ENCODE measurements at regions not wholly inside any gene's neighbourhood (a gene's known extent, or its start where the extent isn't known, plus 50 kb on each side); places are given as distances from the start of the nearest gene placed in this dataset.

- TF ChIP-seq CBX3 (IDR thresholded peaks at IDR 0.05; ENCODE audit: low read depth) (no peak), SRF (IDR thresholded peaks at IDR 0.05; ENCODE audit: low read depth) (no peak), TCF7L2 (IDR thresholded peaks at IDR 0.05; ENCODE audit: borderline replicate concordance, extremely low read depth, insufficient read depth, insufficient read length) (no peak), SP1 (IDR thresholded peaks at IDR 0.05; ENCODE audit: low read depth) (no peak)
- TF ChIP-seq, protein P1, sequence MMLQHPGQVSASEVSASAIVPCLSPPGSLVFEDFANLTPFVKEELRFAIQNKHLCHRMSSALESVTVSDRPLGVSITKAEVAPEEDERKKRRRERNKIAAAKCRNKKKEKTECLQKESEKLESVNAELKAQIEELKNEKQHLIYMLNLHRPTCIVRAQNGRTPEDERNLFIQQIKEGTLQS (IDR thresholded peaks at IDR 0.05), result no peak
Observed at GRCh38 chr5:2106721-2107120, 224.0 kb upstream of the IRX4 start (continued).

DNA sequence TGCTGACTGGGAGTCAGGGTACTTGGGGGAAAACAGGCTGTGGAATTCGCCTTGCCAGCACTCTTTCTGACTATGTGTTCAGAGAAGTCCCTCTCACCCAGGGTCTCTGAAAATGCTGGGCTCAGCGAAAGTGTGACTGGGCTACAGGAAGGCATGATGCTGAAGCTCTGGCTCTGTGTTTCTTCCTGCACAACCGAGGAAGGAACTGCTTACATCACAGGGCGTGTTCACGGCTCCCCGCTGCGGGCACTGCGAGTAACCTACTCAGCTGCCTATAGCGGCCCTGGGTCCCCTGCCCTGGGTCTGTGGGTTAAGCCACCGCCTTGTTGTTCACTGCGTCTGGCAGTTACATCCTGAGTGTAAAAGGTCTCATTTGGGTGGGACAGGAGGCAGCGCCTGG lies 222.4 kb upstream of the IRX4 start:
- no peak overlapping the region for H3K4me2 ChIP-seq (ENCODE audit: low read length)
- no peak overlapping the region for H2AFZ ChIP-seq (ENCODE audit: low read depth, low read length, poor library complexity, severe bottlenecking)
- TF ChIP-seq SIN3A (IDR thresholded peaks at IDR 0.05; ENCODE audit: low read depth), result no peak
- TF ChIP-seq ZNF274 (IDR thresholded peaks at IDR 0.05; ENCODE audit: low read depth, low read length), result no peak
- no peak for TF ChIP-seq CEBPB (IDR thresholded peaks at IDR 0.05; ENCODE audit: low read depth)
- TF ChIP-seq EZH2 (IDR thresholded peaks at IDR 0.05), result no peak
- TF ChIP-seq TCF7L2 (IDR thresholded peaks at IDR 0.05; ENCODE audit: borderline replicate concordance, extremely low read depth, insufficient read depth, insufficient read length), result no peak
- no peak for TF ChIP-seq MAX (IDR thresholded peaks at IDR 0.05)
- TF ChIP-seq JUND (IDR thresholded peaks at IDR 0.05), result no peak
- TF ChIP-seq ELF1 (IDR thresholded peaks at IDR 0.05; ENCODE audit: borderline replicate concordance, low read depth), result no peak
- TF ChIP-seq, protein P1 (IDR thresholded peaks at IDR 0.05), result no peak
- TF ChIP-seq POLR2A (IDR thresholded peaks at IDR 0.05; ENCODE audit: borderline replicate concordance, extremely low read depth, insufficient read depth, insufficient read length), result no peak
- TF ChIP-seq RAD21 (IDR thresholded peaks at IDR 0.05; ENCODE audit: low read depth), result no peak
- TF ChIP-seq, protein P2, sequence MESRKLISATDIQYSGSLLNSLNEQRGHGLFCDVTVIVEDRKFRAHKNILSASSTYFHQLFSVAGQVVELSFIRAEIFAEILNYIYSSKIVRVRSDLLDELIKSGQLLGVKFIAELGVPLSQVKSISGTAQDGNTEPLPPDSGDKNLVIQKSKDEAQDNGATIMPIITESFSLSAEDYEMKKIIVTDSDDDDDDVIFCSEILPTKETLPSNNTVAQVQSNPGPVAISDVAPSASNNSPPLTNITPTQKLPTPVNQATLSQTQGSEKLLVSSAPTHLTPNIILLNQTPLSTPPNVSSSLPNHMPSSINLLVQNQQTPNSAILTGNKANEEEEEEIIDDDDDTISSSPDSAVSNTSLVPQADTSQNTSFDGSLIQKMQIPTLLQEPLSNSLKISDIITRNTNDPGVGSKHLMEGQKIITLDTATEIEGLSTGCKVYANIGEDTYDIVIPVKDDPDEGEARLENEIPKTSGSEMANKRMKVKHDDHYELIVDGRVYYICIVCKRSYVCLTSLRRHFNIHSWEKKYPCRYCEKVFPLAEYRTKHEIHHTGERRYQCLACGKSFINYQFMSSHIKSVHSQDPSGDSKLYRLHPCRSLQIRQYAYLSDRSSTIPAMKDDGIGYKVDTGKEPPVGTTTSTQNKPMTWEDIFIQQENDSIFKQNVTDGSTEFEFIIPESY (IDR thresholded peaks at IDR 0.05; ENCODE audit: extremely low read depth, insufficient replicate concordance, low read length), result no peak
- TF ChIP-seq ZFX (IDR thresholded peaks at IDR 0.05), result no peak
- TF ChIP-seq YY1 (IDR thresholded peaks at IDR 0.05; ENCODE audit: extremely low read depth, insufficient replicate concordance, low read depth, low read length), result no peak
- no peak for TF ChIP-seq CBX3 (IDR thresholded peaks at IDR 0.05; ENCODE audit: low read depth)
- no peak for TF ChIP-seq FOSL1 (IDR thresholded peaks at IDR 0.05; ENCODE audit: low read depth)
- TF ChIP-seq, protein P3, sequence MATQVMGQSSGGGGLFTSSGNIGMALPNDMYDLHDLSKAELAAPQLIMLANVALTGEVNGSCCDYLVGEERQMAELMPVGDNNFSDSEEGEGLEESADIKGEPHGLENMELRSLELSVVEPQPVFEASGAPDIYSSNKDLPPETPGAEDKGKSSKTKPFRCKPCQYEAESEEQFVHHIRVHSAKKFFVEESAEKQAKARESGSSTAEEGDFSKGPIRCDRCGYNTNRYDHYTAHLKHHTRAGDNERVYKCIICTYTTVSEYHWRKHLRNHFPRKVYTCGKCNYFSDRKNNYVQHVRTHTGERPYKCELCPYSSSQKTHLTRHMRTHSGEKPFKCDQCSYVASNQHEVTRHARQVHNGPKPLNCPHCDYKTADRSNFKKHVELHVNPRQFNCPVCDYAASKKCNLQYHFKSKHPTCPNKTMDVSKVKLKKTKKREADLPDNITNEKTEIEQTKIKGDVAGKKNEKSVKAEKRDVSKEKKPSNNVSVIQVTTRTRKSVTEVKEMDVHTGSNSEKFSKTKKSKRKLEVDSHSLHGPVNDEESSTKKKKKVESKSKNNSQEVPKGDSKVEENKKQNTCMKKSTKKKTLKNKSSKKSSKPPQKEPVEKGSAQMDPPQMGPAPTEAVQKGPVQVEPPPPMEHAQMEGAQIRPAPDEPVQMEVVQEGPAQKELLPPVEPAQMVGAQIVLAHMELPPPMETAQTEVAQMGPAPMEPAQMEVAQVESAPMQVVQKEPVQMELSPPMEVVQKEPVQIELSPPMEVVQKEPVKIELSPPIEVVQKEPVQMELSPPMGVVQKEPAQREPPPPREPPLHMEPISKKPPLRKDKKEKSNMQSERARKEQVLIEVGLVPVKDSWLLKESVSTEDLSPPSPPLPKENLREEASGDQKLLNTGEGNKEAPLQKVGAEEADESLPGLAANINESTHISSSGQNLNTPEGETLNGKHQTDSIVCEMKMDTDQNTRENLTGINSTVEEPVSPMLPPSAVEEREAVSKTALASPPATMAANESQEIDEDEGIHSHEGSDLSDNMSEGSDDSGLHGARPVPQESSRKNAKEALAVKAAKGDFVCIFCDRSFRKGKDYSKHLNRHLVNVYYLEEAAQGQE (IDR thresholded peaks at IDR 0.05; ENCODE audit: low read depth), result no peak
- no peaks in the 10 kb centered on the region for H4K20me1 ChIP-seq (ENCODE audit: insufficient read depth)
- BruUV-seq (replicated peaks), result no TSS peak
- H3K36me3 ChIP-seq (ENCODE audit: control insufficient read depth in 1 of 2, insufficient read depth in 2 of 2, low read length in 2 of 2), result no peaks in the 10 kb centered on the region
- no peaks in the 10 kb centered on the region for H3K9me3 ChIP-seq (ENCODE audit: control insufficient read depth in 1 of 2, insufficient read depth in 1 of 2, low read depth in 1 of 2, low read length in 2 of 2)
- RAD21 ChIA-PET (ENCODE audit: low non-redundant PET in 1 of 2, low total read pairs in 2 of 2, uncharacterized antibody in 2 of 2, unreplicated experiment in 2 of 2), result no interaction called here
- no peaks in the 10 kb centered on the region for H3K4me1 ChIP-seq (ENCODE audit: control insufficient read depth in 1 of 2, insufficient read depth in 2 of 2, low read length in 2 of 2)
- no peak overlapping the region for H3K9ac ChIP-seq (ENCODE audit: low read length)
- ATAC-seq, result no peak
- no peaks in the 10 kb centered on the region for H3K9me2 ChIP-seq (ENCODE audit: insufficient read depth)
- no peak for DNase-seq (ENCODE audit: low read depth, low spot score)
- no peak overlapping the region for H3K27ac ChIP-seq (ENCODE audit: low read depth, low read length)
- H3K4me3 ChIP-seq (replicated peaks in 1 of 2; ENCODE audit: low read depth in 1 of 2, low read length in 2 of 2), result no peak overlapping the region
- peaks cover 37% of the 10 kb centered on the region for H3K27me3 ChIP-seq (ENCODE audit: insufficient read depth, low read length)
- intact Hi-C loops (cut with micrococcal nuclease), result no loop called here
- H3K79me2 ChIP-seq (ENCODE audit: insufficient read depth, low read length), result no peaks in the 10 kb centered on the region
- CTCF ChIA-PET, result no interaction called here
- POLR2A ChIA-PET, result no interaction called here

Measured in HCT116 (cell line).